Cerebellar cortex (tissue), 1 donor: ENCODE measurements at regions not wholly inside any gene's neighbourhood (a gene's known extent, or its start where the extent isn't known, plus 50 kb on each side); places are given as distances from the start of the nearest gene placed in this dataset.
A peak's percentile ranks its signal among the peaks of the same experiment; 100 is the strongest.

ENCODE experiments used
- DNase-seq: peaks from one replicate; pipeline ENCODE4 v3.0.0-alpha.2; 2015; ENCODE audit warnings: low spot score

DNA sequence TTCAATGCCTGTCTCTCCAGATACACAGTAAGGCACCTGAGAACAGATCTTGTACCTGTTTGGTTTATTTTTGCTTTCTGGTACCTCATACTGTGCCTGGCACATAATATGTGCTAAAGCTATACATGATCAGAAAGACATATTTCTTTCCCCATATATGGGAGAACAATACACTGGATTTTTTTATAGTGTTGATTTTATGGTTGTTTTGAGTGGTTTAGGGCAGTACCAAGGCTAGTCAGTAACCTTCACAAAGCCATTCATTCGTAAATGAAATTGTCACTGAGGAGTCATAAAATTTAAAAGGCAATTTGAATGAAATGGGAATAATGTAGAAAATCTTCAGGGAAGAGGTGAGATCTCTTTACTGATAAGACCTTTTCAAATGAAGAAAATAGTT, 810.2 kb downstream of the TUSC7 start:
- no peak for DNase-seq

DNA sequence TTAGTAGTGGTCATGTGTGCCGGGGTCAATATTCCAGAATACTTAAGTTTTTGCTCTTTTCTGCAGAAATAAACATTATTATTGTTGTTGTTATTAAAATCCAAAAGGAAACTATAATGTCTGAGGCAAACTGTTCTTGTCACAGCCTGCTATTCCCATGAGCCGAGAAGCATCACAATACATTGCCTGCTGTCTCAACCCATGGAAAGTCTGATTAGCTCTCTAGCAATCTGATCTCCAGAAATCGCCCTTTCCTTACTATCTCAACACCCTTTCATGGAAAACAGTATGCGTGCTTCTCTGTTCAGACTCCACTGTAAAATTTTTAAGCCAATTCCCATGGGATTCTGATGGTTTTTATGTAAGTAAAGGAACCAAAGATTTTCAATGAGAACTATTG, 811.0 kb downstream of the TUSC7 start:
- no peak for DNase-seq

DNA sequence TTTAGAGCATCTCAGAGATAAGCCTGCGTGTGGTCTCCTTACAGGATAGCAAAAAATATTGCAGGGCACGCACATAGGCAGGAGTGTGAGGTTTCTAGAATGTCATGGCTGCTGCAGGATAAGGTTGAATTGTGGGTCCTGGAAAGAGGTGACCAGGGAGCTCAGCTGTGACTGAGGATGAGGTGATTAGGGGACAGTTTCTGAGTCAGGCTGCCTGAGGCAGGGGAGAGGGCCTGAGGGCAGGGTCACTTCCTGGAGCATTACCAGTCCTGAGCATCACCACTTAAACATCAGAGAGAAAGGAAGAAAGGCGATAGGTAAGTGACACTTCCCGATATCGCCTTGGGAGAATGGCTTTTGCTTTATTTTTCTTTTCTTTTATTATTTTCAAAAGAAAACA, 813.8 kb downstream of the TUSC7 start:
- DNase-seq: no peak

DNA sequence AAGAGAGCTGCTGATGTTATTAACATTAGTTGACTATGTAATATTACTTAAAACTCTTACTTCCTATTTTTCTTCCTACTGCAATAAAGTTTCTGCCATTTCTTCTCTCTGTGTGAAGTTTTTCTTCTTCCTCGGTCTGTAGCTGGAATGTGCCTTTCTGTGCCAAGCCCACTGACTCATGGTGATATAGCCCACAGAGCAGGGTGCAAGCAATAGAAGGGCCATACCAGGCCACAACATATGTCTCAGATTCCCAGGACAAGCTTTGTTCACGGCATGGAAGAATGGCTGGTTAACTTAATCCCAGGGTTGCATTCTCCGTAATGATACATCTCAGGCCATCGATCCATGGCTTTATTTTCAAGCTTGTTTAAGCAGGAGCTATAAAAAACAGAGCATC, 815.3 kb downstream of the TUSC7 start:
- DNase-seq: no peak

DNA sequence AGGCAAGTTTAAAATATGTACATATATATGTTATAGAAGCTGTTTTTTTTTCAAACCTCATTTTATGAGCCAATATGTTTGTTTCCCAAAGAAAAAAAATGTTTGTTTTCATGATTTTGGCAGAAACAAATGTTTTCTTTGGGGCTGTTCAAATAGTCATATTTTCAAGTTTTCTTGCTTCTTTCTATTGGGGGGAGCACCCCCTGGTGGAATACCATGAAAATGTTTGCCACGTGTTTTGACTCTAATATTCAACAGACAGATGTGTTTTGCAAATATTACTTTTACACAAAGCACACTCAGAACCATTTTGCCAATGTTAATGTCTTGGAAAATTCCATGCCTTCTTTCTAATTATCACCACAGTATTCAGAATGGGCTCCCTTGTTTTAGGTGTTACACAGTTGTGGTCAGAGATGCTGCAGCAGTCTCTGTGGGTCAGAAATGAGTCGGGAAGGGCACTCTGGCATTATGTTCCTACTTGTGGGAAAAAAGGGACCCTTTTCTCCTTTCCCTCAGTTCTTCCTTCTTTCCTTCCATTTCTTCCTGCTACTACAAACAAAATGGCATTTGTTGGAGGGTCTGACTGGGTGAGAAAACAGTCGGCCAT, 817.0 kb downstream of the TUSC7 start:
- peak; percentile 3 for DNase-seq

DNA sequence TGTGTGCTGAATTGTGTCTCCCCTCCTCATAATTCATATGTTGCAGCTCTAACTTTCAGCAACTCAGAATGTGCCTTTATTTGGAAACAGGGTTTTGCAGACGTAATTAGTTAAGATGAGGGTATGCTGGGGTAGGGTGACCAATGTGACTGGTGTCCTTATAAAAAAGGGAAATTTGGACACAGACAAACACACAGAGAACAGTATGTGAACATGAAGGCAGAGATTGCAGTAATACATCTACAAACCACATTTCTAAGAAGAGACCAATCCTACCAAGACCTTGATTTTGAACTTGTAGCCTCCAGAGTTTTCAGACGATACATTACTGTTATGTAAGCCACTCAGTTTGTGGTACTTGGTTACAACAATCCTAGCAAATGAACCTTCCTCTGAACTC, 817.8 kb downstream of the TUSC7 start:
- no peak for DNase-seq

DNA sequence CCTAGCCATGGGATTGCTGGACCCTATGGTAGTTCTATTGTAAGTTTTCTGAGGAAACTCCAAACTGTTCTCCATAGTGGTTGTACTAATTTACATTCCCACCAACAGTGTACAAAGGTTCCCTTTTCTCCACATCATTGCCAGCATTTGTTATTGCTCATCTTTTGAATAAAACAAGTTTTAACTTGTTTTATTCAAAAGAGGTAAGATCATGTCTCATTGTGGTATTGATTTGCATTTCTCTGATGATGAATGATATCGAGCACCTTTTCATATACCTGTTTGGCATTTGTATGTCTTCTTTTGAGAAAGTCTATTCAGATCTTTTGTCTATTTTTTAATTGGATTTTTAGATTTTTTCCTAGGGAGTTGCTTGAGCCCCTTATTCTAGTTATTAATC, 819.1 kb downstream of the TUSC7 start:
- DNase-seq: no peak

DNA sequence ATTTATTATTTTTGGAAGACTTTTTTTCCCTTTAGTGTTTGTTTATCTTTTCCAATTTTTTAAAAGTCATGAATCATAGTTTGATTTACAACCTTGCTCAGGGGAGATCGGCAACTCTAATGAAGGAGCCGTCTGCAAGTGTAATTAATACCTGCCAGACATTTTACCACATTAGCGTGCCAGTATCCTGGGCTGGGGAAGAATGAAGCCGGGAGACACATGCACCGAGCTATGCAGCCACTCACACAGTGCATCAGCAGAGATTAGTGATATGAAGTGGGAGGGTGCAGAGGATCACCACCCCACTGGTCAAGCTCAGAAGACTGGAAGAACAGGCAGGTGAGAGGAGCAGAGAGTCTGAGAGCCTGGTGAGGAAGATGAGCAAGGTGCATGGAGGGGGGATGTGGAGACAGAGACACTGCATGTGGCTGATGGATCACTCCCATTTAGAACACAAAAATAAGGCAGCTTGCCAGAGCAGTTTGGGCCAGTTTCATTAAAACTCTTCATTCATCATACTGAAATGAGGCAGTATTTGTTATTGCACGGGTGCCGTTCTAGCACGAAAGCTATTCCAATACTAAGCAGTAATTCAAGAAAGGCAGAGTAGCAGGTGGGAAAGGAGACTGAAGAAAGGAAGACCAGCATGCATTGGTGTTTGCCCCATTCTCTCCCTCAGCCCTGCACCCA, 821.6 kb downstream of the TUSC7 start:
- DNase-seq: no peak

DNA sequence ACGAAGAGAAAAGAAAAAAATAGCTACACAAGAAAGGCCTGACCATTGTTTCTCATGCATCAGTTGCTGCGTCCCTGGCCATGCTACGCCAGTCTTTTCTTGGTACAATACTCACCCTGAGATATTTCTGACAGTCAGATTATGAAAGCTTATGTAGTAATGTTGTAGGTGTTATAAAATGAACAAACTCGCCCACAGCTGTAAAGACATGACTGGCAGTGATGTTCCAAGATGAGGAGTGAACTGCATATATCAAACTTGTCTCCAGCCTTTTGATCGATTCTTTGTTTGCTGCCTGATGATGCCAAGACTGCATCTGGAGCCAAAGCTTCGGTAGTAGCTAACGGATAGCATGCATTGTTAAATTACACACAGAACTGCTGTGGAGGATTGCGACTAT, 822.7 kb downstream of the TUSC7 start:
- DNase-seq: no peak

DNA sequence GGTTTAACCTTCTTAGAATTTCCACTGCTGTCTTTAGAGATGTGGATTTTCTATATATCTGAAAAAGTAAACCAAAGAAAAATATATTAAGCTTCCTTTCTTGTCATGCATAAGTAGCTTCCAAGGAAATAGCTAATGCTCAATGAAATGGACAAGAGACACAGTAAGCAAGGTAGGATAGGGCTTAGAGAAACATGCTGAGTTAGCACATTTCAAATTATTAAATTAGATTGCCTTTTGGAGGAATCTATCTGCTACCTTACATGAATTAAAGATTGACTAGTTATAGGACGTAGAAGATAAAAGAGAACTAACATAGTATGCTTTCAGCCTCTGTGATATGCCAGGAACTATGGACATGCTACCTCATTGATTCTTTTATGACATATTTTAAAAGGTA, 824.6 kb downstream of the TUSC7 start:
- DNase-seq: no peak

DNA sequence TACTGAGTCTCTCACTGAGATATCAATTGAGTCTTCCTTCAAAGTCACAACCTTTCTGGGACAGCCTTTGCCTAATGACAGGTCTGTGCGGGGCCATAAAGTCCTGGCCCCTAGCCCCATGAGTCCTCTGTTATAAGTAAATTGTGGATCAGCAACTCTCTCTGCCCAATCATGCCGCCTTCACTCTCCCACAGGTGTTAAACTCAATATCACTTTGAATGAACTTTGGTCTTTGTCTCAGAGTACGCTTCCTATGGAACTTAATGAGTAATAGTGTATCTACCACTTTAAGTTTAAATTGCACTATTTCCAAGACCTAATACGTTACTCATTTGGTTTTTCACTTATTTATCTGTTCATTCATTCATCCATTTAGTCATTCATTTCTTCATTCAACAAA, 826.4 kb downstream of the TUSC7 start:
- no peak for DNase-seq

DNA sequence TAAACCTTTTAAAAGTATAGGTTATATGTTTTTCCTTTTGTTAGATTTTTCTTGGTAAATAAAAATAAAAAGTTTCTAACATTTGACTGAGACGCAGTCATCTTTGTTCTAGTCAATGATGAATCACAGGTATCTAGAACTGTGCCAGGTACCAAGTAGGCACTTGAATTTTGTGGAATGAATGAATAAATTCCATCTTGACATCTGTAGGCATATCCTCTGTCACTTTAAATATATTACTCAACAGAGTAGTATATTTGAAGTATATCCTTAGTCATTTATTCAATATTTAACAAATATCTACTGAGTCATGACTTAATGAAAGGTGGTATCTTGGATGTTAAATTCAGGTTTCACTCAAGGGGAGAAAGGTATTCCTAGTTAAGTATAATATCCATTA, 828.4 kb downstream of the TUSC7 start:
- DNase-seq: no peak

DNA sequence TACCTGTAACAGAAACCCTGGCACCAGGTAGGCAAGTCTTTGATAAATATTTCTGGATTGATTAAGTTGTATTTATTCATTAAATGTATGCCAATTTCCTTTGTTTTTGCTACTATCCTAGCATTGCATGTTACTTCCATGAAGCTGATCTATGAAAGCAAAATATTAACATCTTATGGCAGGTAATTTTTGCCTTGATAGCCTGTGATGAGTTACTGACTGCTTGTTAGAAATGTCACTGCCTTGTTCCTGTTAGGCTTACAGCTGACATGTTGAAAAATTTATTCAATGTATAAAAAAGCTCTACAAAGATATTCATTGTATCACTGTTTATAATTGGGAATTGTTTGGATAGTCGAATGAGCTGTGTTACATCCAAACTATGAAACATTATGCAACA, 830.1 kb downstream of the TUSC7 start:
- DNase-seq: no peak

DNA sequence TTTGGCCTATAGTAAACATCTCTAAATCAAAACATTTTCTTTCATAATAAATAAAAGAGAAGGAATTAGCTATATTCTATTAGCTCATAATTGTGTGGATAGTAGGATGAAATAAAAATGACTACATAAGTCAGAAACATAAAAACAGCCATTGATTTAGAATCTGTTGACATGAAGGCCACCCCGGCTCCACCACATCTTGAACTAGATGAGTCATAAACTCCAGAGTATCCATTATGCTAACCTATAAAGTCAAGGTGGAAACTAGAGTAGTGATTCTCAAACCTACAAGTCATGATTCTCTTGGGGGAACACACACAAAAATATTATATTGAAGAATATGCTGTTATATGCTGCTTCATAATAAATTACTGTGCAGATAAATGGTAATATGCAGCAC, 831.0 kb downstream of the TUSC7 start:
- no peak for DNase-seq

DNA sequence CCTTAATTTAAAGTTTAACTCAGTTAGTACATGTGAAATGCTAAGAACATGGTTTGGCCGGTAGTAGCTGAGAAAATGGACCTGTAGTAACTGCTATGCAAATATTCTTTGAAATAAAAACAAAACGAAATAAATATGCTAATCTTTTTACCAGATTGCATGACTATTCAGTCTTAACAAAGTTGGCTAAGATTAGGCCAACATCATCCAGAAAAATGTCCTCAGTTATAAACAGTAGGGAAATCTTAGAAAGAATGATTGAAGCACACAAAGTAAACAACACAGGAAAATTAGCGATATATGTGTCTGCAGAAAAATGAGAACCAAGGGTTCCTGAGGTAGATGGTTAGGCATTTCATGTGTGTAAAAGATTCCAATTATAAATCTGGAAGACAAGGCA, 832.1 kb downstream of the TUSC7 start:
- no peak for DNase-seq

DNA sequence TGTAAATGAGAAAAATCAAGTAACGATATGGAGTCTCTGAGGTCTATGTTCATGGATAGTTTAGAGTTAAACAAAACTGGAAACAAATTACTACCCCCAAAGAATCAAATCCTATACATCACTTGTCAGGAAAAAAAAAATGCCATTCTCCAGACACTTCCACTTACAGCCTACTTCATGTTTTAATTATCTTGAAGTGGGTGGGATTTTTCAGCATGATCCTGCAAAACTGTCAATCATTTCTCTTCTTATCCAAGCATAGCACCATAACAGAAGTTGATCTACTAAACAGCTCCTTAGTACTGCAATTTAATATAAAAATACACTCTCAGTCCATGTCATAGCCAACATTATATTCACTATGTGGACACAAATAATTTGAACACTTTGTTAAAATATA, 833.9 kb downstream of the TUSC7 start:
- no peak for DNase-seq

DNA sequence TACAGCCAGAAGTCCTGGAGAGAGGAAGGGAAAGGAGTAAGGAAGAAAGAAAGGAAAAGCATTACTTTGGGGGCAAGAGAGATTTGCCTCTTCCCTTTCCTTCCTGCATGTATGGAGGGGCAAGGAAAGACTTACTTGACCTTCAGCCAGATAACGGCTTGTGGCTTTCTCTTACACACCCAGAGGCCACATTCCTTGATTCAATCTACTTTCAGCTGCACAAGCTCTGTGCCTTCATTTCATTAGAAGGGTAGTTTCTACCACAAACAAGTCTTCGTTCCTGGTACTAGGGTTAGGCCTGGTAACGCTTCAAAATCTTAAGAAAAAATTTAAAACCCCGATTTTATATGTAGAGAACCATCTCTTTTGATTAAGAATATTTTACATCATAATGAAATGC, 835.9 kb downstream of the TUSC7 start:
- DNase-seq: no peak

DNA sequence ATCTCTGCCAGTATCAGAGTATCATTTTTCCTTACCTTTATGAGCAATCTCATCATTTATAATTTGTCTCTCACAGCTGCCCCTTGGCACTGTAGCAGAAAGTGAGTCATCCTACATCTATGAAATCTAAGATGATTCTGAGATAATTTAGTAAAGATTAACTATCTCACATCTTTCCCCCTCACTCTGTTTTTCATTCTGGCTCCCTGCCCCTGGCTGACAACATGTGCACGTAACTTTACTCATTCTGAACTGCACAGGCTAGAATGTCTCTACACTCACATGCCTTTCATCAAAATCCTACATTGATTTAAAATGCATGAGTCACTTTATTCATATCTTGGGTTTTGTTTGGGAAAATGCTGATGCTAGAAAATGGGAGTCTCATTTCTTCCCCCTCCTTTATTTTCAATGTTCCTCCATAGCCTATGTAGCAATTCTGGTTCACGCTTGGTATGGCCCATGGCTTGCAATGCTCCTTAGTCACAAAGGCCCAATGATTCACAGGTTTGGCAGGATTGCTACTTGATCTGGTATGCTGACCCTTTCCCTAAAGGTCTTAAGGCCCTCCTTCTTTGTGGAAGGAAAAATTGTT, 838.5 kb downstream of the TUSC7 start:
- DNase-seq: no peak

DNA sequence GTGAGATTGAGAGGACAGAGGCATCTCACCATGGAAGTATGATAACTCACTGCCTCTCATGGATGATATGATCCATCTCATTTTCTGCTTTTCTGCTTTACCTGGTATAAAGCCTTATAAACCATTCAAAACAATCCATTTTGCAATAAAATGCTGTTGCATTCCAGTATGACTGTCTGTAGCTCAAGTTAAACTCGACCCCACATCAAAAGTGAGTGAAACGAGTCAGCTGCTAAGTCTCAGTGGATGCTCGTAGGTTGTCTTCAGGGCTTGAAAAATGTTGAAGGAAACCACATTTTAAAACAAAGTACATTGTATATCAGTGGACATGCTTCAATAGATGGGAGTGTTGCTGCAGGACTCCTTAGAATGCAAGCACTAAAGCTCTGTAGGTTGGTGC, 839.0 kb downstream of the TUSC7 start:
- DNase-seq: no peak

DNA sequence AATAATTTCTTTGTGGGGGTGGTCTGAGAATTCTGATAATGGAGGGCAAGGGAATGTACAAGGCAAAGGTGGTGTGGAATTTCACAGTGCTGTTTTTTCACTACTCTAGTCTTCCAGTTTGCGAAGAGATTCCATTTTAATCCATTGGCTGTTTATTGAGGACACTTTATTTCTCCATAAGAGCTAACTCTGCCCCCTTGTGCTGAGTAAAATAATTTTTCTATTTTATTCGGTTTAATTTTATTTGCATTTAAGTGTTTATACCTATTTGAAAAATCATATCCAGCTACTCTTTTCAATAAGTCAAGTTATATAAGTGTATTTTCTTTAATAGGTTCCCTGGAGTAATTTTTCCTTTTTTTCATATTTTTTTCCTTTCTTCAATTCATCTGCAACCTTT, 840.1 kb downstream of the TUSC7 start:
- no peak for DNase-seq

DNA sequence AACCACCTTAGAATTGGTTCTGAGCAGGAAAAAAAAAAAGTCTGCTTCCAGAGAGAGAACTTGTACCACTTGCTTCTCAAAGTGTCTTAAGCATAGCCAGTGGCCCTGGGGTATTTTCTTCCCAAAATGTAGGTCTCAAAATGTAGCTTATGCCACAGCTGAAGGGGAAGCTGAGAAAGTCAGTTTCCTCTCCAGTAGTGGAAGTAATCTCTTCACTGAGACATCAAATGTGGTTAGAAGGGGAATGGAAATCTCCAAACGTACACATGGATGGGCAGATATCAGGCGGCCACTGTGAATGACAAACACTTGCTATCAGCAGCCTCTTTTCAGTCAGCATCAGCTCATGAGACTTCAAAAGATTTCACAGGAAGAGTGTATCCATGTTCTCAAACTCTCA, 841.2 kb downstream of the TUSC7 start:
- no peak for DNase-seq

DNA sequence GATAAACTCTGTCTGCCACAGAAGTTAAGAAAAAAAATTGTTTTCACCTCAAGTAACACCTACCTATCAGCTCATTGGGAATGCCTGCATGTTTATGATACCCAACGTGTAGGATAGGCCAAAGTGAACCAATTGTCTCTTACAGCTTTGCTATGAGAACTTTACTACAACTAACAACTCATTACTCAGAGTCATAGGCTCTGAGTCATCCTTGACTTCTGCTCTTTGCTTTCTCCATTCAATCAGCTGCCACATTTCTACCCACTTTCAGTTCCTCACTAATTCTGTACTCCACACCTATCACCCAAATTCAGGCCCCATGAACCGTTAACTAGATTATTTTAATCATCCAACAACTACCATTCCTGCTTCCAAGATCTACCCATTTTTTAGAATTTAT, 843.9 kb downstream of the TUSC7 start:
- DNase-seq: no peak

DNA sequence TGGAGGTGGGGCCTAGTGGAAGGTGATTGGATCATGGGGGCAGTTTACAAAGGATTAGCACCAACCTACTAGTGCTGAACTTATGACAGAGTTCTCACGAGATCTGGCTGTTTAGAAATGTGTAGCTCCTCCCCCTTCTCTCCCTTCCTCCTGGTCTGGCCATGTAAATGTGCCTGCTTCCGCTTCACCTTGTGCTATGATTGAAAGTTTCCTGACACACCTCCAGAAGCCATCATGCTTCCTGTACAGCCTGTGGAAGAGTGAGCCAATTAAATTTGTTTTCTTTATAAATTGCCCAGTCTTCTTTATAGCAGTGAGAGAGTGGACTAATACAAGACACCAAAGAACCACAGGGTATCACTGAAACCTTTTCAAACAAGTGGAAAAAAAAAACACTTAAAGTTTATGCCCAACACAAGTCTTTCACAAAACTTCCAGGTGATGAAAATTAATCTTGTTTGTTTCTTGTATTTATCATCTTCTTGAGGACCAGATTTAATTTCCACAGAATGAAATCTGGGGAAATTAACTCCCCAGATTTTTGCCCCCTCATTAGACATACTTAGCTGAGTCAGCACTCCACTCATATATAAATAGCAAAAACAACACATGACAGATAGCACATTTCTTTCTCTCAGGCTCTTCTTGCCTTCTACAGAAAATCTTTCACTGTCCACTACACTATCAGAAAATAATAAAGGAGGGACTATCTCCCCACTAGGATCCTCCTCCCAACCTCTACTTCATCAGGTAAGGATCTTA, 847.2 kb downstream of the TUSC7 start:
- no peak for DNase-seq
